H1 (cell line): ENCODE measurements at regions not wholly inside any gene's neighbourhood (a gene's known extent, or its start where the extent isn't known, plus 50 kb on each side); places are given as distances from the start of the nearest gene placed in this dataset.

Experiments used
- CTCF ChIA-PET: fragments of 300-600 bp; sonication (Branson Sonifier 250); formaldehyde crosslinking; loops from one replicate; lab custom pipeline; 2021; ENCODE audit not compliant: partially characterized antibody; lab: Charles Lee
- POLR2A ChIA-PET: fragments of 300-600 bp; sonication (Branson Sonifier 250); formaldehyde crosslinking; loops from one replicate; lab custom pipeline; 2021; ENCODE audit warnings: inconsistent platforms; ENCODE audit not compliant: partially characterized antibody; lab: Charles Lee
- DNase-seq, 2 experiments: peaks; one replicate each; pipeline versions ENCODE4 v3.0.0 to v3.0.0-alpha.2; 2010 to 2022; ENCODE audit warnings: low spot score in 2 of 2, low read depth in 1 of 2, mixed read lengths in 1 of 2
- FAIRE-seq: peaks from 2 replicates; lab custom pipeline; 2011; peaks lifted over from hg19 to GRCh38; lab: Jason Lieb, UNC
- H2AFZ ChIP-seq: 2 replicates; pipeline ENCODE4 v1.8.1; 2012; ENCODE audit warnings: low read length, inconsistent platforms
- H2AK5ac ChIP-seq: 2 replicates; pipeline ENCODE4 v1.6.1; 2013; ENCODE audit warnings: low read depth, low read length
- H2BK120ac ChIP-seq: replicated peaks from 2 replicates; pipeline ENCODE3; 2013; ENCODE audit warnings: low read depth, low read length, inconsistent platforms
- H2BK12ac ChIP-seq: 2 replicates; pipeline ENCODE4 v1.6.1; 2013; ENCODE audit warnings: low read depth, low read length
- H2BK15ac ChIP-seq: 2 replicates; pipeline ENCODE4 v1.6.1; 2013; ENCODE audit warnings: low read length
- H2BK20ac ChIP-seq: 2 replicates; pipeline ENCODE4 v1.6.1; 2013; ENCODE audit warnings: low read length
- H2BK5ac ChIP-seq: 2 replicates; pipeline ENCODE4 v1.6.1; 2013; ENCODE audit warnings: low read depth, low read length
- H3K14ac ChIP-seq: 2 replicates; pipeline ENCODE4 v1.6.1; 2013; ENCODE audit warnings: inconsistent platforms; ENCODE audit not compliant: insufficient read length
- H3K18ac ChIP-seq: 2 replicates; pipeline ENCODE4 v1.6.1; 2013; ENCODE audit warnings: low read length; ENCODE audit errors: extremely low read depth
- H3K23ac ChIP-seq: 2 replicates; pipeline ENCODE4 v1.6.1; 2013; ENCODE audit warnings: inconsistent platforms; ENCODE audit not compliant: insufficient read length
- H3K23me2 ChIP-seq: 2 replicates; pipeline ENCODE4 v1.6.1; 2013; ENCODE audit warnings: low read depth, low read length
- H3K27ac ChIP-seq: 2 replicates; pipeline ENCODE4 v1.6.1; 2011; ENCODE audit warnings: low read depth, low read length, inconsistent platforms
- H3K27me3 ChIP-seq, 4 experiments: replicated peaks in 1 of 4; 1 replicate in 1 of 4; 2 replicates in 3 of 4; pipeline versions ENCODE4 v1.6.1 to v1.8.1; 2011 to 2013; ENCODE audit warnings: low read length in 3 of 4, mild to moderate bottlenecking in 3 of 4, inconsistent platforms in 2 of 4, mixed read lengths in 2 of 4, moderate library complexity in 1 of 4; ENCODE audit not compliant: control insufficient read depth in 3 of 4, insufficient read depth in 3 of 4; ENCODE audit errors: extremely low read depth in 1 of 4
- H3K36me3 ChIP-seq, 4 experiments: 2 replicates each; pipeline versions ENCODE4 v1.6.1 to v1.8.1; 2011 to 2013; ENCODE audit warnings: mild to moderate bottlenecking in 4 of 4, low read length in 3 of 4, moderate library complexity in 2 of 4, control low read depth in 1 of 4, inconsistent platforms in 1 of 4; ENCODE audit not compliant: insufficient read depth in 4 of 4, control insufficient read depth in 2 of 4
- H3K4ac ChIP-seq: replicated peaks from 2 replicates; pipeline ENCODE3; 2013; ENCODE audit warnings: low read length, low read depth, mixed read lengths, inconsistent platforms; ENCODE audit not compliant: insufficient read length
- H3K4me1 ChIP-seq, 4 experiments: replicated peaks in 1 of 4; 1 replicate in 1 of 4; 2 replicates in 3 of 4; pipeline versions ENCODE4 v1.6.1 to v1.8.1; 2011 to 2013; ENCODE audit warnings: low read length in 3 of 4, inconsistent platforms in 2 of 4, mixed read lengths in 1 of 4; ENCODE audit not compliant: insufficient read depth in 4 of 4, control insufficient read depth in 3 of 4
- H3K4me2 ChIP-seq, 2 experiments: 2 replicates each; pipeline versions ENCODE4 v1.6.1 to v1.8.1; 2011 to 2013; ENCODE audit warnings: low read depth in 2 of 2, low read length in 2 of 2, control low read depth in 1 of 2, inconsistent platforms in 1 of 2, mild to moderate bottlenecking in 1 of 2; ENCODE audit not compliant: insufficient read depth in 1 of 2
- H3K4me3 ChIP-seq, 4 experiments: fragments of 200-600, 300-600 bp in 1 of 4; sonication (generic), shearing (Covaris generic), sonication (Bioruptor Twin) in 1 of 4; 2 replicates each; pipeline versions ENCODE4 v1.5.1 to v1.8.1; 2011 to 2016; ENCODE audit warnings: low read length in 4 of 4, low read depth in 3 of 4, control low read depth in 2 of 4, inconsistent platforms in 2 of 4, mild to moderate bottlenecking in 2 of 4, mixed read lengths in 1 of 4, moderate library complexity in 1 of 4; ENCODE audit not compliant: insufficient read depth in 2 of 4; ENCODE audit errors: extremely low read depth in 1 of 4
- H3K56ac ChIP-seq: replicated peaks from 2 replicates; pipeline ENCODE3; 2013; ENCODE audit warnings: low read depth, mild to moderate bottlenecking, mixed read lengths, low read length, inconsistent platforms; ENCODE audit not compliant: insufficient read length
- H3K79me1 ChIP-seq: 2 replicates; pipeline ENCODE4 v1.6.1; 2013; ENCODE audit warnings: low read depth, low read length, control low read depth
- H3K79me2 ChIP-seq, 2 experiments: 2 replicates each; pipeline versions ENCODE4 v1.6.1 to v1.8.1; 2012 to 2013; ENCODE audit warnings: low read length in 2 of 2, mild to moderate bottlenecking in 2 of 2, inconsistent platforms in 1 of 2; ENCODE audit not compliant: insufficient read depth in 2 of 2, control insufficient read depth in 1 of 2
- H3K9ac ChIP-seq, 4 experiments: replicated peaks in 1 of 4; 1 replicate in 1 of 4; 2 replicates in 3 of 4; pipeline versions ENCODE4 v1.6.1 to v1.8.1; 2011 to 2013; ENCODE audit warnings: low read depth in 3 of 4, low read length in 3 of 4, control low read depth in 2 of 4, mild to moderate bottlenecking in 2 of 4, moderate library complexity in 2 of 4, inconsistent platforms in 1 of 4; ENCODE audit errors: extremely low read depth in 1 of 4
- H3K9me3 ChIP-seq, 2 experiments: 2 replicates each; pipeline versions ENCODE4 v1.6.1 to v1.8.1; 2012 to 2013; ENCODE audit warnings: mild to moderate bottlenecking in 2 of 2, moderate library complexity in 2 of 2, control low read depth in 1 of 2, inconsistent platforms in 1 of 2, low read depth in 1 of 2, low read length in 1 of 2, mixed read lengths in 1 of 2; ENCODE audit not compliant: insufficient read depth in 2 of 2
- H4K20me1 ChIP-seq, 2 experiments: replicated peaks in 1 of 2; 2 replicates each; pipeline versions ENCODE3 to v1.8.1; 2011 to 2013; ENCODE audit warnings: inconsistent platforms in 2 of 2, low read length in 2 of 2, mild to moderate bottlenecking in 1 of 2; ENCODE audit not compliant: insufficient read depth in 2 of 2, control insufficient read depth in 1 of 2
- H4K5ac ChIP-seq: 2 replicates; pipeline ENCODE4 v1.6.1; 2013; ENCODE audit warnings: low read length, low read depth, mixed read lengths, inconsistent platforms; ENCODE audit not compliant: insufficient read length
- H4K8ac ChIP-seq: 2 replicates; pipeline ENCODE4 v1.8.0; 2013; ENCODE audit warnings: mild to moderate bottlenecking, moderate library complexity, low read length, inconsistent platforms; ENCODE audit not compliant: insufficient read depth; ENCODE audit errors: extremely low read depth
- H4K91ac ChIP-seq: replicated peaks from 2 replicates; pipeline ENCODE3; 2013; ENCODE audit warnings: low read length, mixed read lengths, inconsistent platforms; ENCODE audit not compliant: insufficient read length
- CBX5 ChIP-seq: fragments of 300-800, 300-1000 bp; sonication (generic); IDR thresholded peaks from 2 replicates; pipeline ENCODE4 v1.7.1; 2016; ENCODE audit warnings: antibody characterized with exemption, low read length, low read depth
- CEBPB ChIP-seq: IDR thresholded peaks from 2 replicates; pipeline ENCODE4 v1.6.1; 2012; ENCODE audit warnings: low read depth, low read length
- CHD2 ChIP-seq: IDR thresholded peaks from 2 replicates; pipeline ENCODE4 v1.6.1; 2012; ENCODE audit warnings: low read length, improper control_type of control experiment
- EP300 ChIP-seq, 2 experiments: IDR thresholded peaks; 1 replicate in 1 of 2; 2 replicates in 1 of 2; pipeline ENCODE4 v1.6.1; 2011 to 2012; ENCODE audit warnings: low read depth in 2 of 2, low read length in 2 of 2, mild to moderate bottlenecking in 2 of 2, borderline replicate concordance in 1 of 2, inconsistent platforms in 1 of 2, moderate library complexity in 1 of 2
- FOSL1 ChIP-seq: IDR thresholded peaks from 2 replicates; pipeline ENCODE4 v1.6.1; 2011; ENCODE audit warnings: mild to moderate bottlenecking, low read depth, low read length, moderate library complexity; ENCODE audit not compliant: insufficient read depth
- POLR2A ChIP-seq, 2 experiments: IDR thresholded peaks; 1 replicate in 1 of 2; 2 replicates in 1 of 2; pipeline ENCODE4 v1.6.1; 2011; ENCODE audit warnings: low read depth in 2 of 2, low read length in 2 of 2, mild to moderate bottlenecking in 2 of 2; ENCODE audit errors: control extremely low read depth in 1 of 2
- WGBS, 2 experiments: shearing (Covaris generic) in 1 of 2; methylation state at CpG; one replicate each; pipeline versions ENCODE4 v1.1.6 to v1.1.7; 2013 to 2015; ENCODE audit warnings: low lambda C conversion rate in 2 of 2, mixed read lengths in 2 of 2, inconsistent platforms in 1 of 2, low coverage in 1 of 2, missing lambda C conversion rate in 1 of 2; ENCODE audit not compliant: insufficient replicate concordance in 2 of 2, insufficient coverage in 1 of 2, insufficient read length in 1 of 2; ENCODE audit errors: extremely low coverage in 1 of 2, missing lambda C conversion rate in 1 of 2; 5-methylcytosine and 5-hydroxymethylcytosine counted together
- TF ChIP-seq, protein P1 (sequence below): IDR thresholded peaks from 2 replicates; pipeline ENCODE4 v1.6.1; 2011; ENCODE audit warnings: low read length, improper control_type of control experiment

DNA sequence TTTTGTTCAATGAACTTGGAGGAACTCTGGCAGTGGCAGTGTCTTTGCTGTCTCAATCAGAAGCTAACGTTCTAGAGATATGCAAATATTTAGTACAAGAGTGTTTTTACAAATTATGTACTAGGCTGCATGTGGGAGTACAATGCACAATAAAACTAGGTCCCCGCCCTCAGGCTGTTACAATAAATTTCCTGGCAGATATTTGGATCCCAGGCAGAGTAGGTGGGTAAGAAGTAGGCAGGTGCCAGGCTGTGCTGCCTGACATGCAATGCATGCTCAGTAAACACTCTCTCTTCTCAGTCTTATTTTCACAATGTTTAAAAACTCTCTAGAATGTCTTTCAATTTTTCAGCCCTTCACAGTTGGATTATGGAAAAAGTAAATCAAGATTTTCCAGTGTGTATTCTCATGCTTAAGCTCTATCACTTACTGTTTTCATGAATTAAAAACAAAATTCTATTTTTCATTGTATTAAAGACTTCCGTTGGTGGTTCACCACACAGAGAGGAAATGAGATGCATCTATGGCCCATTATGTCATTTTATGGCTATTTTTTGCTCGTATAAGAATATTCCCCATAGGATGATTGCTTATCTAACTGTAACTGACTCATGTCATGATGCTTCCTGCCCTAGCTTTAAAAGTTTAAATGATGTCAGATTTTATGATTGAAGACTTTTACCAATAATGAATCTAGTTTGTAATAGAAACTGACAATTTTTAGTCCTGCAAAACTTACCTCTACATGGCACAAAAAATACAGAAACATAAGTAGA is 346.1 kb downstream of the RND3 start:
- H3K79me1 ChIP-seq: no peaks in the 10 kb centered on the region
- no peak overlapping the region for H2AFZ ChIP-seq
- H3K4ac ChIP-seq: no peak overlapping the region
- no peak overlapping the region for H2BK15ac ChIP-seq
- H3K14ac ChIP-seq: no peak overlapping the region
- no peak overlapping the region for H4K91ac ChIP-seq
- no peaks in the 10 kb centered on the region for H4K20me1 ChIP-seq
- H4K8ac ChIP-seq: no peak overlapping the region
- no peak overlapping the region for H2BK120ac ChIP-seq
- H2AK5ac ChIP-seq: no peak overlapping the region
- H3K4me3 ChIP-seq: no peak overlapping the region
- no peaks in the 10 kb centered on the region for H3K4me1 ChIP-seq
- no peak overlapping the region for H2BK12ac ChIP-seq
- DNase-seq (no peak), FAIRE-seq (no peak)
- no peaks in the 10 kb centered on the region for H3K27me3 ChIP-seq
- H3K79me2 ChIP-seq: no peaks in the 10 kb centered on the region
- TF ChIP-seq CBX5 (no peak), FOSL1 (no peak), CEBPB (no peak), EP300 (IDR thresholded peaks at IDR 0.05; ENCODE audit: borderline replicate concordance in 1 of 2, low read depth in 2 of 2, low read length in 2 of 2) (no peak), CHD2 (no peak), POLR2A (IDR thresholded peaks at IDR 0.05; ENCODE audit: control extremely low read depth in 1 of 2, low read depth in 2 of 2, low read length in 2 of 2) (no peak)
- TF ChIP-seq, protein P1, sequence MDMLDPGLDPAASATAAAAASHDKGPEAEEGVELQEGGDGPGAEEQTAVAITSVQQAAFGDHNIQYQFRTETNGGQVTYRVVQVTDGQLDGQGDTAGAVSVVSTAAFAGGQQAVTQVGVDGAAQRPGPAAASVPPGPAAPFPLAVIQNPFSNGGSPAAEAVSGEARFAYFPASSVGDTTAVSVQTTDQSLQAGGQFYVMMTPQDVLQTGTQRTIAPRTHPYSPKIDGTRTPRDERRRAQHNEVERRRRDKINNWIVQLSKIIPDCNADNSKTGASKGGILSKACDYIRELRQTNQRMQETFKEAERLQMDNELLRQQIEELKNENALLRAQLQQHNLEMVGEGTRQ: no peak
- H3K9me3 ChIP-seq: no peaks in the 10 kb centered on the region
- POLR2A ChIA-PET: no interaction called here
- no peak overlapping the region for H3K27ac ChIP-seq
- no peak overlapping the region for H3K4me2 ChIP-seq
- CTCF ChIA-PET: interaction anchor here (1.3 kb wide), 1 partner anchor 13 kb away, joined by 3 read pairs; no protein-coding TSS in a partner anchor
- no peak overlapping the region for H3K9ac ChIP-seq
- no peak overlapping the region for H3K23ac ChIP-seq
- H3K23me2 ChIP-seq: no peaks in the 10 kb centered on the region
- 60% methylated on average over 4 of the region's 4 CpGs; no CpG with 5 or more reads in 1 of the 2 experiments for WGBS, 2 experiments
- no peak overlapping the region for H2BK5ac ChIP-seq
- no peak overlapping the region for H3K56ac ChIP-seq
- no peak overlapping the region for H4K5ac ChIP-seq
- no peak overlapping the region for H2BK20ac ChIP-seq
- H3K36me3 ChIP-seq: no peaks in the 10 kb centered on the region; a peak in 1 of 8 replicates
- no peak overlapping the region for H3K18ac ChIP-seq
